ENCODE measurements at regions not wholly inside any gene's neighbourhood (a gene's known extent, or its start where the extent isn't known, plus 50 kb on each side); places are given as distances from the start of the nearest gene placed in this dataset.

- Mint-ChIP-seq H3K27me3 (ENCODE audit: unreplicated experiment) (no peaks in the 10 kb centered on the region), H3K9me3 (ENCODE audit: unreplicated experiment) (no peaks in the 10 kb centered on the region), H3K36me3 (ENCODE audit: unreplicated experiment) (no peaks in the 10 kb centered on the region), H3K4me3 (ENCODE audit: unreplicated experiment) (no peak overlapping the region), H3K27ac (ENCODE audit: unreplicated experiment) (no peak overlapping the region), H3K4me1 (ENCODE audit: low read depth, unreplicated experiment) (no peaks in the 10 kb centered on the region)
- TF ChIP-seq CTCF (IDR thresholded peaks at IDR 0.05; ENCODE audit: partially characterized antibody, unreplicated experiment): no peak
- no peak for DNase-seq
Measured at GRCh38 chr3:110393941-110394340, 677.7 kb upstream of the NECTIN3 start.

- no peaks in the 10 kb centered on the region for H3K4me1 Mint-ChIP-seq (ENCODE audit: low read depth, unreplicated experiment)
Measured at GRCh38 chr3:110397115-110397514, 674.5 kb upstream of the NECTIN3 start.

GRCh38 chr3:110400315-110400714, 671.3 kb upstream of the NECTIN3 start:
- Mint-ChIP-seq H3K9me3 (ENCODE audit: unreplicated experiment) (no peaks in the 10 kb centered on the region), H3K4me3 (ENCODE audit: unreplicated experiment) (no peak overlapping the region)

More at GRCh38 chr3:110397115-110397514, 674.5 kb upstream of the NECTIN3 start:
- Mint-ChIP-seq H3K4me3 (ENCODE audit: unreplicated experiment) (no peak overlapping the region), H3K27ac (ENCODE audit: unreplicated experiment) (no peak overlapping the region), H3K9me3 (ENCODE audit: unreplicated experiment) (no peaks in the 10 kb centered on the region), H3K36me3 (ENCODE audit: unreplicated experiment) (peaks cover 10% of the 10 kb centered on the region), H3K27me3 (ENCODE audit: unreplicated experiment) (no peaks in the 10 kb centered on the region)
- no peak for TF ChIP-seq CTCF (IDR thresholded peaks at IDR 0.05; ENCODE audit: partially characterized antibody, unreplicated experiment)
- no peak for DNase-seq

GRCh38 chr3:110405830-110406585, 665.6 kb upstream of the NECTIN3 start:
- no peak overlapping the region for H3K27ac Mint-ChIP-seq (ENCODE audit: unreplicated experiment)

More at GRCh38 chr3:110400315-110400714, 671.3 kb upstream of the NECTIN3 start:
- H3K27me3 Mint-ChIP-seq (ENCODE audit: unreplicated experiment): no peaks in the 10 kb centered on the region
- H3K27ac Mint-ChIP-seq (ENCODE audit: unreplicated experiment): no peak overlapping the region
- H3K4me1 Mint-ChIP-seq (ENCODE audit: low read depth, unreplicated experiment): no peaks in the 10 kb centered on the region
- no peak for DNase-seq
- H3K36me3 Mint-ChIP-seq (ENCODE audit: unreplicated experiment): peaks cover 10% of the 10 kb centered on the region
- TF ChIP-seq CTCF (IDR thresholded peaks at IDR 0.05; ENCODE audit: partially characterized antibody, unreplicated experiment): no peak

More at GRCh38 chr3:110405830-110406585, 665.6 kb upstream of the NECTIN3 start:
- H3K36me3 Mint-ChIP-seq (ENCODE audit: unreplicated experiment): no peaks in the 10 kb centered on the region
- no peak overlapping the region for H3K4me3 Mint-ChIP-seq (ENCODE audit: unreplicated experiment)
- no peaks in the 10 kb centered on the region for H3K4me1 Mint-ChIP-seq (ENCODE audit: low read depth, unreplicated experiment)
- no peaks in the 10 kb centered on the region for H3K9me3 Mint-ChIP-seq (ENCODE audit: unreplicated experiment)
- DNase-seq: no peak
- no peak for TF ChIP-seq CTCF (IDR thresholded peaks at IDR 0.05; ENCODE audit: partially characterized antibody, unreplicated experiment)
- no peaks in the 10 kb centered on the region for H3K27me3 Mint-ChIP-seq (ENCODE audit: unreplicated experiment)
